GM19324 (cell line): ENCODE measurements at regions not wholly inside any gene's neighbourhood (a gene's known extent, or its start where the extent isn't known, plus 50 kb on each side); places are given as distances from the start of the nearest gene placed in this dataset.

Experiments used
- ATAC-seq: cut with Tn5 transposase; IDR thresholded peaks from one replicate; pipeline ENCODE4 v1.9.1; 2021; ENCODE audit warnings: mild to moderate bottlenecking, moderate library complexity; ENCODE audit not compliant: unreplicated experiment, low FRiP score

DNA sequence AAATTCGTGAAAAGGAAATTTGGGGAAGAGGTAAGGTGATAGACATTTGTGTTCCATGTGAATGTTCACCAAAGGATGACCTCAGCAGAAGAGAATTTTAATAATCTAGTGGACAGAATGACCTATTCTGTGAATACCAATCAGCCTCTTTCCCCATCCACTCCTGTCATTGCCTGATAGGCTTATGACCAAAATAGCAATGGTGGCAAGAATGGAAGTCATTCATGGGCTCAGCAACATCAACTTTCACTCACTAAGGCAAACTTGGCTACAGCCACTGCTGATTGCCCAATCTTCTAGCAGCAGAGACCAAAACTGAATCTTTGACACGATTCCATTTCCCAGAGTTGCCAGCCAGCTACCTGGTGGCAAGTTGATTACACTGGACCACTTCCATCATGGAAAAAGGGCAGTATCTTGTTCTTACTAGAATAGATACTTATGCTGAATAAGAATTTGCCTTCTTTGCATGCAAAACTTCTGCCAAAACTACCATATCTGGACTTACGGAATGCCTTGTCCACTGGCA, 348.7 kb upstream of the PBX1 start:
- no peak for ATAC-seq

DNA sequence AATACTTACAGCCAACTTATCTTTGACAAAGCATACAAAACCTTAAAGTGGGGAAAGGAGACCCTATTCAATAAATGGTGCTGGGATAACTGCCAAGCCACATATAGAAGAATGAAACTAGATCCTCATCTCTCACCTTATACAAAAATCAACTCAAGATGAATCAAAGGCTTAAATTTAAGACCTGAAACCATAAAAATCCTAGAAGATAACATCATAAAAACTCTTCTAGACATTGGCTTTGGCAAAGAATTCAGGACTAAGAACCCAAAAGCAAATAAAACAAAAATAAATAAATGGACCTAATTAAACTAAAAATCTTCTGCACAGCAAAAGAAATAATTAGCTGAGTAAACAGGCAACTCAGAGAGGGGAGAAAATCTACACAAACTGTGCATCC, 335.6 kb upstream of the PBX1 start:
- no peak for ATAC-seq

DNA sequence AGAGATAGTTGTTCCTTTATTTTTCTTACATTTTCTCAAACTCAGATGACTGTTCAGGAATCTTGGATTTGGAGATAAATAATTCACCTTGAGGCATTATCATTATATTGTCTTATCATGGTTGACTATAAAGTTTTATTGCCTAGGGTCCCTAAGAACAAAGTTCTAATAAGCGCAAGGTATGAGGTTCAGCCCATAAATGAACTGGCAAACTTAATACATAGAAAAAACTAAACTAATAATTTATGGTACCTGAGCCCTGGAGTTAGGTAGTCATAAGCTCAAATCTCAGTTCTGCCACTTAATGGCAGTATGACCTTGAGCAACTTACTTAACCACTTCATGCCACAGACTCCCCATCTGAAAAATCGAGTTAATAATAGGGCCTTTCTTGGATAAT, 334.0 kb upstream of the PBX1 start:
- no peak for ATAC-seq

DNA sequence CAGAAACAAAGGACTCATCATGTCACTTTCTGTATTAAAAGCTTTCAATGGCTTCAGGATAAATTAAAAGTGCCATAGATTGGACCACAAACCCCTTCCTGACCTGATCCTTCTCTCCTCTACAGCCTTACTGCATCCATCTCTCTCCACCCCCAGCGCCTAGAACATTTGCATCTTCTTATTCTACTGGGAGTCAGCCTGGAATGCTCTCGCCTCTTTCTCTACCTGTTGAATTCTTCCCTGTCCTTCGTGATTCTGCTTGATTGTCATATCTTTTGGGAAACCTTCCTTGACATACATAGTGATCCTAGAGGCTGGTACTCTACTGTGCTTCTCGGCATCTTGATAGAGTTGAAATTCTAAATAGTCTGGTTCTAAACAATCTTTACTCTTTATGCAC, 332.0 kb upstream of the PBX1 start:
- ATAC-seq = no peak

DNA sequence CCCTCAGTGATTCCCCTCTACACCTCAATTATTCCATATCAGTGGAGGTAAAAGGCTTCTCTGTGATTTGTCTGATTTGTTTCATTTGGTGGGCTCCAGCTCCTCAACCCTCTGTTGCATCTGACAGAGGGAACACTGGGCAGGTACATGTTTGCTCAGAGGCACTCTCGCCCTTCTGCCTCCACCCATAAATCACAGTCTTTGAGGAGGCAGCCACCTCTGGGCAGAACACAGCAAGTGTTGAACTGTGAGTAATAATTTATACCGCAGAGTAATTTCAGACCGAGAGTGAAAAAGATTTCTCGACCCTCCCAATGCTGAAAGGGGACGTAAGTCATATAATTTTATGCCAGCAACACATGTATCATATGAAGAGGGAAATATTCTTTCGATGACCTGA, 330.1 kb upstream of the PBX1 start:
- ATAC-seq = no peak

DNA sequence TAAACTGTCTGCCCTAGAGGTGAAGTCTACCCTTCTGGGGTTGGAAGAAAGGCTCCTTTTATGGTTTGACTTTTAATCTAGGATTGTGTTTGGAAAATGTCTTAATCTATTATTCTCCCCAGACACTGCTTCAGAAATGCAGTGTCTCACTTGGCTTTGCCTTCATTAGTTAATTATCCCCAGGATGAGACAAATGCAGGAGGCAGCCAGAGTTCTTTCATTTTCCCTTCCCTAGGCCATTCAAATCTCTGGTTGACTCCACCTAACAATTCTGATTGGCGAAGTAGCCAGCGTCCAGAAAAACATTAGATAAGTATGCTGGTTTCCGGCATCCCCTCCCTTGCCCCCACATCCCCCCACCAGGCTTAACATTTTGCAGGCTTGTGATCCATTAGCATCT, 325.8 kb upstream of the PBX1 start:
- no peak for ATAC-seq

DNA sequence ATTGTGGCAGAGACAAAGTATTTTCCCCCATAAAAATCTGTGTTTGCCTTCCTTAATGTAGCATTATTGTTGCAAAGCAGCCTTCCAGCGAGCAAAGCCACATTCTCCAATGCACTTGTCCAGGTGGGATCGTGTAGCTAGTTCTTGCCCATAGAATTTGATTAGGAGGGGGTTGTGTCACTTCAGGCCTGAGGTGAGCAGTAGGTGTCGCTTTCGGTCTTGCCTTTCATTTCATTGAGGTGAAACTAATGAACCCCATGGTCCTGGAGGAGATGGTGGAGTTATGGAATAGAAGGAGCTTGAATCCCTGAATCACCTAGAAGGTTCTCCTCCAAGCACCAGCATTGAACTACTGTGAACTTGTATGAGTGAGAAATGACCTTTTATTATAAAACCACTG, 318.9 kb upstream of the PBX1 start:
- ATAC-seq = no peak

DNA sequence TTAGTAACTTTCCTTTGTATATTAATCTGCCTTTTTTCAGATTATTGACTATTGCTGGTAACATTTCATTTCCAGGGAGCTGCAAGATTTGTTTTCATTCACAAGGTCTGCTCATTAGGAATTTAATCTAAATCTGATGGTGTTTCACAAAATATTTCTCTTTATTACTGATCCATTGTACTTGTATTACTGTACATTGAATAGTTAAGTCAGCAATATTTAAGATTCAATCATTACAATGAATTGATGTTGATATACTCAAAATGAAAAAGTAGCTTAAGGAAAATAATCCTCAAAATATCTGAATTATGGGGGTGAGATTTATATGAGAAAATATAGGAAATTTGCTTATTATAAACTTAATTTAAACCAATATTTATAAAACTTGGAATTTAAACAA, 308.6 kb upstream of the PBX1 start:
- ATAC-seq = no peak

DNA sequence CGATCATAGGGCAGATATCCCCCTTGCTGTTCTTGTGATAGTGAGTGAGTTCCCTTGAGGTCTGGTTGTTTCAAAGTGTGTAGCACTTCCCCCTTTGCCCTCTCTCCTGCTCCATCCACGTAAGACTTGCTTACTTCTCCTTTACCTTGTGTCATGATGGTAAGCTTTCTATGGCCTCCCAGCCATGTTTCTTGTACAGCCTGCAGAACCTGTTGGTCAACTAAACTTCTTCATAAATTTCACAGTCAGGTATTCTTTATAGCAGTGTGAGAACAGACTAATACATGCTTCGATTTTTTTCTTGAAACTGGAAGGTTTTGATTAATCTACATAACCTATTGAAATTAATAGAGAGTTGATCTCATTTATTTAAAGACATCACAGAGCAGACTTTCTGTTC, 302.5 kb upstream of the PBX1 start:
- no peak for ATAC-seq

DNA sequence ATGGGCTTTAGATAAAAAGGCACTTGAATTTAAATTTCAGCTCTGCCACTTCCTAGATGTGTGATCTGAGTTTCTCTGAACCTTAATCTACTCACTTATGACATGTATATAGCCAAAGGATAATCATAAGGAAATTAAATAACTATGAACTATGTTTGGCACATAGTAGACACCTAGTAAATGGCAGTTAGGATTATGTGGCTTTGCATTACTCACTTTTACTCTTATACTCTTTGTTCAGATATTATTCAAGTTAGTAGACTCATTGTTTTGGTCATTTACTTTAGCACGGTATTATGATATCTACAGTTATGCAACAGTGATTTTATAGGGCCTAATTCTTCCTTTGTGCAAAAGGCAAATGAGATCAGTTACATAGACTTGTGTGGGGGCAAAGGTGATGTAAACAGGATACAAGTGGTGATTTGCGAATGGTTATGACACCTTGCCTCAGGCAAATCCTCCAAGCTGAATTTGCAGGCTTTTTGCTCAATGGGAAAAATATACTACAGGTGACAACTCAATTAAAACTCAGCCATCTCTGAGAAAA, 297.2 kb upstream of the PBX1 start:
- ATAC-seq = no peak

DNA sequence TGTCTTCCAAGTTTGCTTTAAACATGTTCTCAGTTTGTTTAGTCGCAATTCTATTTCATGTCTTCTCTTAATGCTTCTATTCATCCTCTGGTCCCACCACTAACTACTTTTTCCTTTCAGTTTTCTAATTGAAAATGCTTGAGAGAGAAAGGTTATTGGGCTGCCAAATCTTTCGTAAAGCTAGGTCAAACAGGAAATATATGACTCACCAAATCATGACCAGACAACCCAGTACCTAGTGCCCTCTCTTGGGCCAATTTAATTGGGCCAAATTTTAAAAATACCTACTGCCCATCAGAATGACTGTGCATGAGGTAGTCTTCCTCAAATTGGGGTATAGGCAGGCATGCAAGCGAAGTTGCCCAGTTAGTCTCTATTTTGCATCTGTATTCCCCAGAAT, 295.4 kb upstream of the PBX1 start:
- ATAC-seq = no peak

DNA sequence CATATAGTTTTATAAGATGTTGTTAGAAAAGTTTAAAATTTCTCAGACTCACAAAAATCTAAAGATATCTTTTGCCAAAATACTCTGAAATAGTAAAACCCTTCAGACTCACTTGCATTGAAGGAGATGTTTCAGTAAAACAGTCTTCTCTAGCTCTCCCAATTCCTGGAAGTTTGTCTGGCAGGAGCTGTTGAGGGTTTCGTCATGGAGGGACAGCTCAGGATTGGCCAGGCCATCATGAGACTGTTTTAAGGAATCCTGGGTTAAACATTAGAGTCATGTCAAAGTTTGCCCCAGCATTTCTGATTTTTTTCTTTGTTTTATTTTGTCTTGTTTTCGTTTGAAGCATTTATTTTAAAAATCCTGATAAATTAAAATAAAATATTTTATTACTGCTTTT, 293.8 kb upstream of the PBX1 start:
- ATAC-seq = no peak

DNA sequence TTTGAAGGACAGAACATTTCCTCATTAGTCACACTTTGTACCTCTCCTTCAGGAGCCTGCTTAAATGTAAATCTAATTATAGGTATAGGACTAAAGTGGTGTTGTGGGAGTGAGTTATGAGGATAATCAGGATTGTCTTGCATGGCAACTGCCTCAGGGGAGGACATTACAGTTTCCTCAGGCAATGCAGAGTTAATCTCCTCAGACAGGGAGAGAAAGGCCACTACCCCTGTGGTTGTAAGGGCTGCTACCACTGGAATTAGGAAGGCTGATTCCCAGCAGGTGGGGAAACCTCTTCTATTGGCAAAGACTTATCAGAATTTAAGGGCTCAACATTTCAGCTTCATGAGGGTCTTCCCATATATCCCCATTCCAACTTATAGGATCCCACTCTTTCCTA, 286.8 kb upstream of the PBX1 start:
- ATAC-seq = no peak

DNA sequence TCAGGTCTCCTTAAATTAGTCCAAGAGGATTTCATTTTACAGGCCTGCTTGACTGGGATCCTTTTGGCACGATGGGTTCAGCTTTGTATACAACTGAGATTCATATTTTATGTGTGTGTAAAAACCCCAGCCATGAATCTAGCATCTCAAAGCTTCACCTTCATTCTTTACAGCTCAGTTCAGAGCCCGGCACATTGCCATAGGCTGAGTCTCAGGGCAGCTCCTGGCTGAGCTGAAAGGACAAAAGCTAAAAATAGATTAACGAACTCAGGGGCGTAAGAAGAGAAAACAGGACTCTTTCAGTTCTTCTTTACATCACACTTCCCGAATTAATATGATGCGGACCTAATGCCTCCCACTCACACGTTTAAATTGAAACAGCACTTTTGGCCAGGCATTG, 262.8 kb upstream of the PBX1 start:
- ATAC-seq = no peak

DNA sequence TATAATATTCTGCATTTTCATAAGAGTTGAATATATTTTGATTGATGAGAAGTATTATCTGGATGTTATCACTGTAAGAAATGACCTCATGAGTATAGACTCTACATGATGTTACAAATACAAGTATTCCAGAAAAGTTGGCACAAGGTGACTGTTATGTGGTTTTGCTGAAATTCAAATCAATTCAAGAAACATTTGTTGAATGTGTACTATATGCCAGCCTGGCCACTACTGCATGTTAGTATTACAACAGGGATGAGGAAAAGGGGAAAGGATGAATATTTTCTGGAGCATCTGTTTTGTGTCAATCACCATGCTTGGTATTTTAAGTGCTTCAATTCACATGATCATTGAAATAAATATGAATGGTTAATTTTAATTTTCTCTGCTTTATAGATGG, 250.9 kb upstream of the PBX1 start:
- ATAC-seq = no peak

DNA sequence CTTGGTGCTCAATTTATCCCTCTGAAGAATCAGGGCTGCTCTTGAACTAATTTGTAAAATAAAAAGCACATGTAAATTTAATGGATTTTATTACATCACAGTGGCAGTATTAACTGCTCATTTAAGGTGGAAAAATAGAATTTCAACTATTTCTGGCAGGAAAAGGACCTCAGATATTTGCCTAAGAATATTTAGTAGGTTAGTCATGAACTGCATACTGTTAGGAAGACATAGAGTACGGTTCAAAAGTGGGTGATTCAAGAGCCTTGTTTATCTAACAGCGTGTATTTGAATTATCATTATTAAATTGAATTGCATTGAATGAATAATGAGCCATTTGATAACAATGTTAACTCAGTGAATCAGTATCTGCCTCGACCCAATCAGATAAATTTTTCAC, 248.8 kb upstream of the PBX1 start:
- no peak for ATAC-seq

DNA sequence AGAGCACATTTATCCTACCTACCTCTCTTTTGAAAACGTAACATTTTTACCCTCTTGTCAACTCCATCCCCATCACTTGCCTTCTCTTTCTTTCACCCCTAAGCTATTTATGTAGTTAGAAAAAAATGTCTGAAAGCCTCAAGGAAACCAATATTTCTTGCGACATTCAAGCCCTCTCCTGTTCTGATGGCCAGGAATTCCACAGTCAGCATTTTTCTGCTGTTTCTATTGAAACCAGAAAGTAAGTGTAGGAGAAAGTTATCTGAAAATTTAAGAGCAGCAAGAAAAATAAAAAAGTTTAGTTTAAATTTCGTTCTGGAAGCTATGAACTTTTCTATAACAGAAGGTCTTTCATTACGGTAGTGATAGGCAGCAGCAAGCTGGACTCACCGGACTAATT, 247.6 kb upstream of the PBX1 start:
- no peak for ATAC-seq

DNA sequence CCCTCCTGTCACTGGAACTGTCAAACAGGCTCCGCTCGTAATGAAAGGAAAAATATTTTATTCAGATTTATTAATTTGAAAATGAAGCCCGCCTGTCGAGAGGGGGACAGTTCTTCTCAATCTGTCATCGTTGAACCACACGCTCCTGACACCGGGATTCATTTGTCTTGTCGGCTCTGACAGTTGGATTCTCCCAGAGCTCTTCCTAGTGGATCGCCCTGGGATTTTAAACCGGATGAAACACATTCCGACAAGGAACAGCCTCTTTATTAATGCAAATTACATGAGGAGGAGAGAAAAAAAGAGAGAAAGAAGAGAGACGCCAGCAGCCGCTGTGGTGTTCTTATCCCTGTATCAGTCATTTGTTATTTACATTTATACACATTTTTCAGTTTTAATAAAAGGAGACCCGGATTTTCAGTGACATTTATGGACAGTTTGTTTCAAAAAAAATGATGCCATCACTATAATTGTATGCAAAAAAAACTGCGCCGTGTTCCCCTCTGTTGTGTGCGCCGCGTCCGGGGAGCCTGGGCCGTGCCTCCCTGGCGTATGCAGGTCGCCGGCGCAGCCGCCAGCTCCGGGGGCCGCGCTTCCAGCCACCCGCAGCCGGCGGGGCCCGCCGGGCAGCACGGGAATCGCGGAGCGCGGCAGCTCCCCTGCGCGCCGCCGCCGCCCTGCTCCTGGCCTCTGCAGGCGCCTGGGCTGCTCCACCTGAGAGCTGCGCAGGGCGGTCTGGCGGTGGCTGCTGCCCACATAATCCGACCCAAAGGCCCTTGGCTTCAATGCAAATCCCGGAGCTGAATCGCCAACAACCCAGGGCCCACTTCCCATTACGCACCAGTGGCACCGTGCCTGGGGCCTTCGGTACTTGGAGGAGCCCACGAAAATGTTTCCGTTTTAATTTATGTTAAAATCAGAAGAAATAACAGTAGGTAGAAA, 237.9 kb upstream of the PBX1 start:
- no peak for ATAC-seq

DNA sequence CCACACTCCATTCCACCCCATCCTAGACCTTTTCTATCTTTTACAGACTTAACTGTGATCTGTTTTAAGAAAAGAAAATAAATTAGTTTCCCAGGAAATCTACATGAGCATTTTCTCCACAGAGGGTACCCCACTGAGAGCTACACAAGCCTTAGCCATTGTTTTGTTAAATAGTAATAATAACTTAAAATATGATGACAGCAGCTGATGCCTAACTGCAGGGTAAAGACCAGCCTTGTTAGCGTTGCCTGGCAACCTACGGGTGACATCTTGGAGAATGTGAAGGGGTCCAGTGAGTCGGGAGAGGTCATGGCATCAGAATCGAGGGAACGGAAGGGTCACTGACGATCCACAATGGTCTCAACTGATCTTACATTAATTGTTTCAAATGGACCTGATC, 233.2 kb upstream of the PBX1 start:
- ATAC-seq = no peak

DNA sequence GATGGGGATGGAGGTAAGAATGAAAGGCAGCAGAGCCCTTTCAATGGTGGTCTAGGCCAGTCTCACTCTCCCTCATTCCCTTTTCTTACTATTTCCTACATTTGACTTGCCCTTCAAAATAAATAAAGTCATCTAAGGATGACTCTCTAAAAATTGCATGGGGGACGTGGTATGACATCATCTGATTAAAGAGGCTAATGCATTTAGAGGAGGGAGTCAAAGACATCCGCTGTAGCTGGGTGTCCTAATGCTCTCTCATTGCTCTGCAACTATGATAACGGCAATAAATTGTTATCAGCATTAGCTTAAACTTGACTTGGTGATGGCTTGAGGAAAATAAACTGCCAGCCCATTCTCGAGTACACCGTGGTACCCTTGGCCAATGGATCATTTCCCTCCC, 225.6 kb upstream of the PBX1 start:
- ATAC-seq = no peak

DNA sequence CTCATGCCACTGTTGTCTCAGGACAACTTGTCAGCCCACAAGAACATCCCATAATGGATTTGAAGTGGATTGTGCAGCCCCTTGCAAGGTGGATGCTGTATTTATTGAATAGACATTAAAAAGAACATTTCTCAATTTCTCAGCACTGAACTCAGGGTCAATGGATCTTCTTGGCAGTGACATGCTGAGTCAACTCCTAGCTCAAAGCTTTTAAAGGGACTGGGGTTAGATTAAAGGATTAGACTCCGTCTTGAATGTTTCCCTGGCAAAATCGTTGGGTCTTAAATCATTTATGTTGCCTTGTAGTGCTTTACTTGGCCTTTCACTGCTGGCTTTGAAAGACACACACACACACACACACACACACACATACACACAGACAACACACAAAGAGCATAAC, 221.6 kb upstream of the PBX1 start:
- ATAC-seq = no peak

DNA sequence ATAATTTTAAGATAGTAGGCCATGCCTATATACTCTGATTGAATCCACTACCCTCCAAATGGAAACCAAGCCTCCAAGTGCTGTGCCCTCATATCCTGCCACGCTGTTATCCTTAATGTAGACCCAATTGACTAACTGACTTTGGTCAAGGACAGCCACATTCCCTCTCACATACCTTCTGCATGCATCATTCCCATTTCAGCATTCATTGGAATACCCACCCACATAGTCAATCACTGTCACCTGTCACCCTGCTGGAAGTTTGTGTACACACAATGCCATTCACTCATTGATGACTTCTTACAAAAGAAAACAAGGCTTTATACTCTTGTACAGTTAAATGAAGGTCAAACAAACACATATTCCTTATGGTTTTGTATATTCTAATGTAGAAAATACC, 221.1 kb upstream of the PBX1 start:
- no peak for ATAC-seq
